Liver (tissue), 8 donors: ENCODE measurements at regions not wholly inside any gene's neighbourhood (a gene's known extent, or its start where the extent isn't known, plus 50 kb on each side); places are given as distances from the start of the nearest gene placed in this dataset.

Experiments used
- DNase-seq: peaks from one replicate; pipeline ENCODE4 v3.0.0-alpha.2; 2017; ENCODE audit warnings: low spot score
- H3K27ac ChIP-seq, 2 donors: one replicate each; pipeline ENCODE4 v1.7.0; 2013; ENCODE audit warnings: inconsistent platforms in 2 of 2, low read length in 2 of 2, control low read depth in 1 of 2, low read depth in 1 of 2, mild to moderate bottlenecking in 1 of 2
- H3K27me3 ChIP-seq, 4 donors: one replicate each; pipeline versions ENCODE4 v1.6.1 to v1.7.0; 2013; ENCODE audit warnings: low read length in 3 of 4, inconsistent platforms in 1 of 4, mild to moderate bottlenecking in 1 of 4, moderate library complexity in 1 of 4; ENCODE audit not compliant: control insufficient read depth in 4 of 4, insufficient read depth in 4 of 4
- H3K36me3 ChIP-seq, 4 donors: one replicate each; pipeline versions ENCODE4 v1.6.1 to v1.7.0; 2013; ENCODE audit warnings: low read length in 3 of 4, mild to moderate bottlenecking in 3 of 4, low read depth in 1 of 4, moderate library complexity in 1 of 4; ENCODE audit not compliant: control insufficient read depth in 4 of 4, insufficient read depth in 3 of 4
- H3K4me1 ChIP-seq, 4 donors: one replicate each; pipeline versions ENCODE4 v1.6.1 to v1.7.0; 2013; ENCODE audit warnings: low read length in 3 of 4, mild to moderate bottlenecking in 3 of 4, moderate library complexity in 1 of 4; ENCODE audit not compliant: control insufficient read depth in 4 of 4, insufficient read depth in 4 of 4
- H3K4me3 ChIP-seq, 3 donors: one replicate each; pipeline versions ENCODE4 v1.6.1 to v1.7.0; 2013; ENCODE audit warnings: low read length in 3 of 3, control low read depth in 1 of 3, low read depth in 1 of 3, mild to moderate bottlenecking in 1 of 3
- H3K9ac ChIP-seq, 2 donors: one replicate each; pipeline ENCODE4 v1.7.0; 2013; ENCODE audit warnings: low read length in 2 of 2, mild to moderate bottlenecking in 2 of 2, moderate library complexity in 2 of 2, control low read depth in 1 of 2, low read depth in 1 of 2
- H3K9me3 ChIP-seq, 4 donors: one replicate each; pipeline versions ENCODE4 v1.6.1 to v1.7.0; 2013; ENCODE audit warnings: low read length in 3 of 4; ENCODE audit not compliant: control insufficient read depth in 4 of 4
- ATF3 ChIP-seq: IDR thresholded peaks from 2 replicates; pipeline ENCODE4 v1.6.1; 2016; ENCODE audit warnings: antibody characterized with exemption
- CTCF ChIP-seq: fragments of 150-350 bp; IDR thresholded peaks from 2 replicates; pipeline ENCODE4 v1.5.1; 2017; ENCODE audit warnings: improper control_type of control experiment, low read depth, low read length; ENCODE audit not compliant: missing input control
- EGR1 ChIP-seq, 2 donors: IDR thresholded peaks; 2 replicates each; pipeline ENCODE4 v1.6.1; 2016 to 2018; ENCODE audit warnings: antibody characterized with exemption in 2 of 2, low read depth in 2 of 2
- FOXA1 ChIP-seq: IDR thresholded peaks from 2 replicates; pipeline ENCODE4 v1.6.1; 2016; ENCODE audit warnings: antibody characterized with exemption
- FOXA2 ChIP-seq: IDR thresholded peaks from 2 replicates; pipeline ENCODE4 v1.6.1; 2016; ENCODE audit warnings: antibody characterized with exemption
- GABPA ChIP-seq, 2 donors: IDR thresholded peaks in 1 of 2; conservative IDR thresholded peaks in 1 of 2; 2 replicates each; pipeline ENCODE4 v1.6.1; 2016; ENCODE audit warnings: antibody characterized with exemption in 2 of 2, mild to moderate bottlenecking in 1 of 2, moderate library complexity in 1 of 2
- HNF4A ChIP-seq, 2 donors: conservative IDR thresholded peaks; 2 replicates each; pipeline ENCODE4 v1.6.1; 2016; ENCODE audit warnings: antibody characterized with exemption in 2 of 2, mild to moderate bottlenecking in 2 of 2
- HNF4G ChIP-seq: IDR thresholded peaks from 2 replicates; pipeline ENCODE4 v1.6.1; 2016; ENCODE audit warnings: antibody characterized with exemption
- JUND ChIP-seq, 2 donors: IDR thresholded peaks; 2 replicates each; pipeline ENCODE4 v1.6.1; 2016; ENCODE audit warnings: antibody characterized with exemption in 2 of 2
- MAX ChIP-seq: IDR thresholded peaks from 2 replicates; pipeline ENCODE4 v1.6.1; 2016; ENCODE audit warnings: antibody characterized with exemption
- RAD21 ChIP-seq, 2 donors: IDR thresholded peaks; 2 replicates each; pipeline ENCODE4 v1.6.1; 2016; ENCODE audit warnings: antibody characterized with exemption in 2 of 2, mild to moderate bottlenecking in 2 of 2
- REST ChIP-seq: IDR thresholded peaks from 2 replicates; pipeline ENCODE4 v1.6.1; 2016; ENCODE audit warnings: antibody characterized with exemption, mild to moderate bottlenecking
- RXRA ChIP-seq, 2 donors: IDR thresholded peaks; 2 replicates each; pipeline ENCODE4 v1.6.1; 2017 to 2018; ENCODE audit warnings: antibody characterized with exemption in 2 of 2, mild to moderate bottlenecking in 1 of 2
- SP1 ChIP-seq: IDR thresholded peaks from 2 replicates; pipeline ENCODE4 v1.6.1; 2018; ENCODE audit warnings: antibody characterized with exemption, mild to moderate bottlenecking
- TAF1 ChIP-seq: conservative IDR thresholded peaks from 2 replicates; pipeline ENCODE4 v1.6.1; 2016; ENCODE audit warnings: antibody characterized with exemption, mild to moderate bottlenecking
- YY1 ChIP-seq: IDR thresholded peaks from 2 replicates; pipeline ENCODE4 v1.6.1; 2016; ENCODE audit warnings: antibody characterized with exemption, mild to moderate bottlenecking
- ZBTB33 ChIP-seq: IDR thresholded peaks from 2 replicates; pipeline ENCODE4 v1.6.1; 2016; ENCODE audit warnings: antibody characterized with exemption
- WGBS: extraction: QIAGEN DNeasy Blood & Tissue Kit; methylation state at CpG from one replicate; pipeline ENCODE4 v1.1.7; 2013; 5-methylcytosine and 5-hydroxymethylcytosine counted together
- donor health status: healthy.
- donor health status: healthy.
- donor health status: healthy.
- donor health status: healthy.
- donor health status: healthy.

GRCh38 chr7:152486968-152487367, 51.2 kb upstream of the KMT2C start:
- no peak for DNase-seq
- Histone ChIP-seq H3K9me3 (no peaks in the 10 kb centered on the region), H3K27ac (no peak overlapping the region), H3K4me1 (peaks cover 0 to 8% (median 0%) of the 10 kb centered on the region in 4 donors), H3K36me3 (no peaks in the 10 kb centered on the region), H3K4me3 (no peak overlapping the region), H3K9ac (no peak overlapping the region), H3K27me3 (no peaks in the 10 kb centered on the region)
- TF ChIP-seq REST (no peak), SP1 (no peak), FOXA2 (no peak), MAX (no peak), EGR1 (IDR thresholded peaks at IDR 0.05; ENCODE audit: low read depth in 2 of 2) (no peak), HNF4G (no peak), JUND (IDR thresholded peaks at IDR 0.05) (no peak), CTCF (no peak), RAD21 (IDR thresholded peaks at IDR 0.05) (no peak), ZBTB33 (no peak), HNF4A (conservative IDR thresholded peaks at IDR 0.05) (no peak), ATF3 (no peak), FOXA1 (no peak), YY1 (no peak)

- no peak for DNase-seq
- WGBS, result 91% methylated on average over 4 of the region's 4 CpGs
- TF ChIP-seq TAF1 (no peak), RXRA (IDR thresholded peaks at IDR 0.05) (no peak), RAD21 (IDR thresholded peaks at IDR 0.05) (no peak), REST (no peak), MAX (no peak), SP1 (no peak), JUND (IDR thresholded peaks at IDR 0.05) (no peak), HNF4G (no peak), FOXA1 (no peak), FOXA2 (no peak), YY1 (no peak), ATF3 (no peak), ZBTB33 (no peak), GABPA (IDR thresholded peaks at IDR 0.05 in 1 of 2, conservative IDR thresholded peaks at IDR 0.05 in 1 of 2) (no peak), EGR1 (IDR thresholded peaks at IDR 0.05; ENCODE audit: low read depth in 2 of 2) (no peak)
Measured at GRCh38 chr7:152485826-152486225, 50.0 kb upstream of the KMT2C start.

More at GRCh38 chr7:152485826-152486225, 50.0 kb upstream of the KMT2C start:
- Histone ChIP-seq H3K9me3 (no peaks in the 10 kb centered on the region), H3K4me3 (no peak overlapping the region), H3K4me1 (peaks cover 0 to 6% (median 0%) of the 10 kb centered on the region in 4 donors), H3K36me3 (no peaks in the 10 kb centered on the region), H3K9ac (no peak overlapping the region), H3K27me3 (no peaks in the 10 kb centered on the region), H3K27ac (no peak overlapping the region)
